Ovary (tissue), 3 donors: ENCODE measurements at regions not wholly inside any gene's neighbourhood (a gene's known extent, or its start where the extent isn't known, plus 50 kb on each side); places are given as distances from the start of the nearest gene placed in this dataset.

Source experiments
- CTCF ChIP-seq, 3 donors: fragments of 450-650 bp in 2 of 3; fragments of 200-600 bp in 1 of 3; IDR thresholded peaks; one replicate each; pipeline versions ENCODE4 v1.5.1 to v1.8.0; 2016 to 2022; ENCODE audit warnings: antibody characterized with exemption in 3 of 3, mild to moderate bottlenecking in 1 of 3
- EP300 ChIP-seq: sonication (generic); formaldehyde crosslinking; IDR thresholded peaks from one replicate; pipeline ENCODE4 v1.6.1; 2017; ENCODE audit warnings: antibody characterized with exemption
- POLR2A ChIP-seq: fragments of 450-650 bp; IDR thresholded peaks from one replicate; pipeline ENCODE4 v1.6.1; 2017; ENCODE audit warnings: antibody characterized with exemption, mild to moderate bottlenecking, moderate library complexity
- donor health status: DM: no; HTN: no; CAD: no.

GRCh38 chr4:108331905-108332632 lies 163.3 kb upstream of the LEF1 start:
- no peak for TF ChIP-seq CTCF (IDR thresholded peaks at IDR 0.05)
- TF ChIP-seq POLR2A: no peak
- no peak for TF ChIP-seq EP300
